ENCODE measurements at regions not wholly inside any gene's neighbourhood (a gene's known extent, or its start where the extent isn't known, plus 50 kb on each side); places are given as distances from the start of the nearest gene placed in this dataset.
"Not testable (repeated sequence)": the region's sequence is repeated elsewhere in the genome, so short reads cannot be mapped to it uniquely, and the experiment has no call there.

GRCh38 chr21:32876426-32876825 is 104.9 kb upstream of the PAXBP1 start:
- in situ Hi-C loops (cut with HindIII; ENCODE audit: low pct_unique_long_range_greater_than_20kb, low sequenced_read_pairs) = no loop called here

GRCh38 chr21:32877888-32878287 is 106.3 kb upstream of the PAXBP1 start:
- DNase-seq (ENCODE audit: low read depth, low spot score); in situ Hi-C loops (cut with HindIII; ENCODE audit: low pct_unique_long_range_greater_than_20kb, low sequenced_read_pairs): not testable (repeated sequence)

More at GRCh38 chr21:32876426-32876825, 104.9 kb upstream of the PAXBP1 start:
- DNase-seq (ENCODE audit: low read depth, low spot score) = no peak

- DNase-seq (ENCODE audit: low read depth, low spot score) = no peak
Observed at GRCh38 chr21:32878661-32879060, 107.1 kb upstream of the PAXBP1 start.

GRCh38 chr21:32881458-32881857 is 109.9 kb upstream of the PAXBP1 start:
- DNase-seq (ENCODE audit: low read depth, low spot score) = no peak
- in situ Hi-C loops (cut with HindIII; ENCODE audit: low pct_unique_long_range_greater_than_20kb, low sequenced_read_pairs) = no loop called here

More at GRCh38 chr21:32878661-32879060, 107.1 kb upstream of the PAXBP1 start:
- in situ Hi-C loops (cut with HindIII; ENCODE audit: low pct_unique_long_range_greater_than_20kb, low sequenced_read_pairs) = no loop called here

- in situ Hi-C loops (cut with HindIII; ENCODE audit: low pct_unique_long_range_greater_than_20kb, low sequenced_read_pairs) = no loop called here
- DNase-seq (ENCODE audit: low read depth, low spot score) = peak; percentile 14
Observed at GRCh38 chr21:32884062-32884461, 112.5 kb upstream of the PAXBP1 start.

GRCh38 chr21:32886339-32886738 is 114.8 kb upstream of the PAXBP1 start:
- in situ Hi-C loops (cut with HindIII; ENCODE audit: low pct_unique_long_range_greater_than_20kb, low sequenced_read_pairs) = no loop called here
- peak; percentile 6 for DNase-seq (ENCODE audit: low read depth, low spot score)

GRCh38 chr21:32887026-32887425 is 115.5 kb upstream of the PAXBP1 start:
- in situ Hi-C loops (cut with HindIII; ENCODE audit: low pct_unique_long_range_greater_than_20kb, low sequenced_read_pairs) = no loop called here
- DNase-seq (ENCODE audit: low read depth, low spot score) = no peak

- DNase-seq (ENCODE audit: low read depth, low spot score) = no peak
- in situ Hi-C loops (cut with HindIII; ENCODE audit: low pct_unique_long_range_greater_than_20kb, low sequenced_read_pairs) = no loop called here
Observed at GRCh38 chr21:32888971-32889370, 117.4 kb upstream of the PAXBP1 start.

- in situ Hi-C loops (cut with HindIII; ENCODE audit: low pct_unique_long_range_greater_than_20kb, low sequenced_read_pairs) = no loop called here
- no peak for DNase-seq (ENCODE audit: low read depth, low spot score)
Observed at GRCh38 chr21:32889596-32889995, 118.0 kb upstream of the PAXBP1 start.

- in situ Hi-C loops (cut with HindIII; ENCODE audit: low pct_unique_long_range_greater_than_20kb, low sequenced_read_pairs) = no loop called here
- no peak for DNase-seq (ENCODE audit: low read depth, low spot score)
Observed at GRCh38 chr21:32894321-32894720, 122.8 kb upstream of the PAXBP1 start.

- in situ Hi-C loops (cut with HindIII; ENCODE audit: low pct_unique_long_range_greater_than_20kb, low sequenced_read_pairs) = no loop called here
Observed at GRCh38 chr21:32900814-32901213, 124.9 kb upstream of the OLIG2 start.

GRCh38 chr21:32907521-32907920 is 118.2 kb upstream of the OLIG2 start:
- no peak for DNase-seq (ENCODE audit: low read depth, low spot score)
- in situ Hi-C loops (cut with HindIII; ENCODE audit: low pct_unique_long_range_greater_than_20kb, low sequenced_read_pairs) = no loop called here

More at GRCh38 chr21:32900814-32901213, 124.9 kb upstream of the OLIG2 start:
- DNase-seq (ENCODE audit: low read depth, low spot score) = no peak

- in situ Hi-C loops (cut with HindIII; ENCODE audit: low pct_unique_long_range_greater_than_20kb, low sequenced_read_pairs) = no loop called here
- peak; percentile 6 for DNase-seq (ENCODE audit: low read depth, low spot score)
Observed at GRCh38 chr21:32908534-32908933, 117.2 kb upstream of the OLIG2 start.

GRCh38 chr21:32909393-32909792 is 116.3 kb upstream of the OLIG2 start:
- in situ Hi-C loops (cut with HindIII; ENCODE audit: low pct_unique_long_range_greater_than_20kb, low sequenced_read_pairs) = no loop called here
- DNase-seq (ENCODE audit: low read depth, low spot score) = no peak

- no peak for DNase-seq (ENCODE audit: low read depth, low spot score)
- in situ Hi-C loops (cut with HindIII; ENCODE audit: low pct_unique_long_range_greater_than_20kb, low sequenced_read_pairs) = no loop called here
Observed at GRCh38 chr21:32914424-32915039, 111.2 kb upstream of the OLIG2 start.

GRCh38 chr21:32915099-32915498 is 110.6 kb upstream of the OLIG2 start:
- DNase-seq (ENCODE audit: low read depth, low spot score) = no peak
- in situ Hi-C loops (cut with HindIII; ENCODE audit: low pct_unique_long_range_greater_than_20kb, low sequenced_read_pairs) = no loop called here

GRCh38 chr21:32916088-32916487 is 109.6 kb upstream of the OLIG2 start:
- in situ Hi-C loops (cut with HindIII; ENCODE audit: low pct_unique_long_range_greater_than_20kb, low sequenced_read_pairs) = no loop called here
- DNase-seq (ENCODE audit: low read depth, low spot score) = no peak

- DNase-seq (ENCODE audit: low read depth, low spot score) = peak; percentile 27
Observed at GRCh38 chr21:32916522-32917099, 109.1 kb upstream of the OLIG2 start.

GRCh38 chr21:32917362-32918135 is 108.2 kb upstream of the OLIG2 start:
- DNase-seq (ENCODE audit: low read depth, low spot score) = no peak
- in situ Hi-C loops (cut with HindIII; ENCODE audit: low pct_unique_long_range_greater_than_20kb, low sequenced_read_pairs) = no loop called here

More at GRCh38 chr21:32916522-32917099, 109.1 kb upstream of the OLIG2 start:
- in situ Hi-C loops (cut with HindIII; ENCODE audit: low pct_unique_long_range_greater_than_20kb, low sequenced_read_pairs) = no loop called here
